IMR-90 (cell line): ENCODE measurements at regions not wholly inside any gene's neighbourhood (a gene's known extent, or its start where the extent isn't known, plus 50 kb on each side); places are given as distances from the start of the nearest gene placed in this dataset.

Source experiments
- ATAC-seq: fragments of 200-7000 bp; cut with Tn5 transposase; 2 replicates; pipeline ENCODE4 v1.9.1; 2020; ENCODE audit warnings: low read depth, mild to moderate bottlenecking, moderate library complexity
- BruUV-seq: library from RNA; stranded (reverse); fragments of 400-500 nt; replicated peaks from 2 replicates; lab custom pipeline; 2021; lab: Mats Ljungman, UMichigan
- CTCF ChIA-PET: fragments of 300-600 bp; formaldehyde crosslinking; extraction: SDS; loops from one replicate; lab custom pipeline; 2021; ENCODE audit warnings: antibody characterized with exemption; lab: Yijun Ruan, JAX
- POLR2A ChIA-PET: fragments of 300-600 bp; sonication (Branson Sonifier 250); formaldehyde crosslinking; loops from one replicate; lab custom pipeline; 2022; ENCODE audit warnings: antibody characterized with exemption; ENCODE audit not compliant: unreplicated experiment; lab: Charles Lee
- DNase-seq: peaks from one replicate; pipeline ENCODE4 v3.0.0; 2013
- H2AFZ ChIP-seq: replicated peaks from 2 replicates; pipeline ENCODE3; 2013; ENCODE audit warnings: low read length, mild to moderate bottlenecking; ENCODE audit not compliant: poor library complexity
- H2AK5ac ChIP-seq: 2 replicates; pipeline ENCODE4 v1.6.1; 2013; ENCODE audit warnings: low read depth, low read length, inconsistent platforms
- H2AK9ac ChIP-seq: replicated peaks from 2 replicates; pipeline ENCODE3; 2013; ENCODE audit warnings: mild to moderate bottlenecking, low read depth, low read length, moderate library complexity; ENCODE audit not compliant: poor library complexity
- H2BK120ac ChIP-seq: 2 replicates; pipeline ENCODE4 v1.6.1; 2013; ENCODE audit warnings: low read depth, low read length, inconsistent platforms
- H2BK15ac ChIP-seq: 3 replicates; pipeline ENCODE4 v1.6.1; 2013; ENCODE audit warnings: low read depth, low read length, inconsistent platforms
- H2BK20ac ChIP-seq: 2 replicates; pipeline ENCODE4 v1.6.1; 2013; ENCODE audit warnings: low read depth, mild to moderate bottlenecking, inconsistent platforms, low read length, moderate library complexity
- H2BK5ac ChIP-seq: 2 replicates; pipeline ENCODE4 v1.6.1; 2013; ENCODE audit warnings: mild to moderate bottlenecking, low read depth, low read length, inconsistent platforms; ENCODE audit not compliant: poor library complexity, severe bottlenecking
- H3K14ac ChIP-seq: replicated peaks from 2 replicates; pipeline ENCODE4 v1.6.1; 2013; ENCODE audit warnings: low read depth, low read length, inconsistent platforms
- H3K18ac ChIP-seq: 2 replicates; pipeline ENCODE4 v1.6.1; 2013; ENCODE audit warnings: low read depth, low read length, control low read depth
- H3K23ac ChIP-seq: 2 replicates; pipeline ENCODE4 v1.6.1; 2013; ENCODE audit warnings: low read depth, low read length, inconsistent platforms
- H3K27ac ChIP-seq: 2 replicates; pipeline ENCODE4 v1.5.1; 2013; ENCODE audit warnings: mild to moderate bottlenecking, control low read depth, low read length; ENCODE audit not compliant: insufficient read depth
- H3K27me3 ChIP-seq: 2 replicates; pipeline ENCODE4 v1.6.1; 2013; ENCODE audit warnings: low read length; ENCODE audit not compliant: control insufficient read depth, insufficient read depth
- H3K36me3 ChIP-seq: 2 replicates; pipeline ENCODE4 v1.6.1; 2013; ENCODE audit warnings: low read length, mixed read lengths; ENCODE audit not compliant: control insufficient read depth, insufficient read depth
- H3K4ac ChIP-seq: 2 replicates; pipeline ENCODE4 v1.6.1; 2013; ENCODE audit warnings: low read depth, low read length, inconsistent platforms
- H3K4me1 ChIP-seq: 2 replicates; pipeline ENCODE4 v1.6.1; 2013; ENCODE audit warnings: low read length, mixed read lengths; ENCODE audit not compliant: control insufficient read depth, insufficient read depth
- H3K4me2 ChIP-seq: 2 replicates; pipeline ENCODE4 v1.6.1; 2013; ENCODE audit warnings: low read depth, mild to moderate bottlenecking, control low read depth, low read length, moderate library complexity
- H3K4me3 ChIP-seq: 2 replicates; pipeline ENCODE4 v1.5.1; 2013; ENCODE audit warnings: low read depth, mild to moderate bottlenecking, control low read depth, low read length, moderate library complexity; ENCODE audit not compliant: insufficient read depth
- H3K56ac ChIP-seq: 2 replicates; pipeline ENCODE4 v1.6.1; 2013; ENCODE audit warnings: low read length, inconsistent platforms; ENCODE audit not compliant: insufficient read depth; ENCODE audit errors: extremely low read depth
- H3K79me1 ChIP-seq, 2 experiments: 2 replicates each; pipeline ENCODE4 v1.6.1; 2013; ENCODE audit warnings: low read length in 2 of 2, inconsistent platforms in 1 of 2, low read depth in 1 of 2
- H3K9ac ChIP-seq: 2 replicates; pipeline ENCODE4 v1.6.1; 2013; ENCODE audit warnings: low read depth, low read length, control low read depth
- H3K9me1 ChIP-seq: 2 replicates; pipeline ENCODE4 v1.6.1; 2013; ENCODE audit warnings: low read length, inconsistent platforms; ENCODE audit not compliant: insufficient read depth
- H3K9me3 ChIP-seq: 2 replicates; pipeline ENCODE4 v1.6.1; 2013; ENCODE audit warnings: low read length; ENCODE audit not compliant: control insufficient read depth, insufficient read depth
- H4K20me1 ChIP-seq: 2 replicates; pipeline ENCODE4 v1.6.1; 2013; ENCODE audit warnings: low read length, inconsistent platforms; ENCODE audit not compliant: insufficient read depth
- H4K5ac ChIP-seq: 2 replicates; pipeline ENCODE4 v1.6.1; 2013; ENCODE audit warnings: mild to moderate bottlenecking, low read depth, low read length, control low read depth
- H4K8ac ChIP-seq, 2 experiments: 2 replicates each; pipeline ENCODE4 v1.6.1; 2013; ENCODE audit warnings: low read depth in 2 of 2, low read length in 2 of 2, control low read depth in 1 of 2, inconsistent platforms in 1 of 2
- H4K91ac ChIP-seq: 2 replicates; pipeline ENCODE4 v1.6.1; 2013; ENCODE audit warnings: low read depth, low read length, inconsistent platforms; ENCODE audit not compliant: insufficient read depth
- BHLHE40 ChIP-seq: fragments of 150-350 bp; IDR thresholded peaks from 2 replicates; pipeline ENCODE4 v1.6.1; 2016; ENCODE audit warnings: mild to moderate bottlenecking, low read depth, low read length
- CEBPB ChIP-seq: IDR thresholded peaks from 2 replicates; pipeline ENCODE4 v1.6.1; 2012; ENCODE audit warnings: low read depth, low read length, improper control_type of control experiment
- CHD1 ChIP-seq: IDR thresholded peaks from 2 replicates; pipeline ENCODE4 v1.6.1; 2012; ENCODE audit warnings: low read depth, low read length, improper control_type of control experiment
- CTCF ChIP-seq: conservative IDR thresholded peaks from 2 replicates; pipeline ENCODE4 v1.5.1; 2012; ENCODE audit warnings: mild to moderate bottlenecking, low read depth, low read length, improper control_type of control experiment
- ELK1 ChIP-seq: fragments of 150-350 bp; IDR thresholded peaks from 2 replicates; pipeline ENCODE4 v1.6.1; 2016; ENCODE audit warnings: low read depth, mild to moderate bottlenecking, low read length, moderate library complexity, borderline replicate concordance
- FOS ChIP-seq: fragments of 150-350 bp; IDR thresholded peaks from 2 replicates; pipeline ENCODE4 v1.6.1; 2016; ENCODE audit warnings: low read depth, low read length
- MAFK ChIP-seq: IDR thresholded peaks from 2 replicates; pipeline ENCODE4 v1.6.1; 2012; ENCODE audit warnings: low read depth, low read length, improper control_type of control experiment
- MAZ ChIP-seq: IDR thresholded peaks from 2 replicates; pipeline ENCODE4 v1.6.1; 2012; ENCODE audit warnings: low read depth, mild to moderate bottlenecking, low read length, improper control_type of control experiment, moderate library complexity, borderline replicate concordance
- NFE2L2 ChIP-seq: fragments of 150-350 bp; IDR thresholded peaks from 2 replicates; pipeline ENCODE4 v1.6.1; 2016; ENCODE audit warnings: low read depth, mild to moderate bottlenecking, low read length
- POLR2A ChIP-seq: IDR thresholded peaks from 2 replicates; pipeline ENCODE4 v1.6.1; 2012; ENCODE audit warnings: mild to moderate bottlenecking, low read depth, low read length
- RAD21 ChIP-seq: IDR thresholded peaks from 2 replicates; pipeline ENCODE4 v1.6.1; 2012; ENCODE audit warnings: low read length, improper control_type of control experiment
- RCOR1 ChIP-seq: IDR thresholded peaks from 2 replicates; pipeline ENCODE4 v1.6.1; 2012; ENCODE audit warnings: mild to moderate bottlenecking, low read length, improper control_type of control experiment; ENCODE audit not compliant: insufficient replicate concordance
- RFX5 ChIP-seq: IDR thresholded peaks from 2 replicates; pipeline ENCODE4 v1.8.0; 2012; ENCODE audit warnings: low read depth, mild to moderate bottlenecking, low read length, moderate library complexity
- SMC3 ChIP-seq: fragments of 150-350 bp; IDR thresholded peaks from 2 replicates; pipeline ENCODE4 v1.6.1; 2016; ENCODE audit warnings: low read depth, mild to moderate bottlenecking, antibody characterized with exemption, low read length, moderate library complexity
- USF2 ChIP-seq: fragments of 150-350 bp; IDR thresholded peaks from 2 replicates; pipeline ENCODE4 v1.6.1; 2017; ENCODE audit warnings: mild to moderate bottlenecking, antibody characterized with exemption, low read length, low read depth
- WGBS, 2 experiments: methylation state at CpG; one replicate each; pipeline versions ENCODE4 v1.1.5 to v1.1.7; 2013; ENCODE audit warnings: missing lambda C conversion rate in 2 of 2; ENCODE audit not compliant: insufficient read length in 1 of 2; ENCODE audit errors: extremely low coverage in 2 of 2; 5-methylcytosine and 5-hydroxymethylcytosine counted together
- dilution Hi-C: fragments of 300-500 bp; cut with HindIII; formaldehyde crosslinking; loops from one replicate; pipeline ENCODE4 v1.14.3; 2018; ENCODE audit warnings: low sequenced_read_pairs; ENCODE audit not compliant: unreplicated experiment
- in situ Hi-C: fragments of 300-500 bp; cut with MboI; formaldehyde crosslinking; loops from 3 replicates; pipeline ENCODE4 v1.14.3; 2019; ENCODE audit warnings: low sequenced_read_pairs, inconsistent platforms, mixed read lengths
- intact Hi-C: fragments of 100-400 bp; cut with micrococcal nuclease; formaldehyde crosslinking; loops from 2 replicates; pipeline ENCODE4 v1.10.0; 2022

GRCh38 chr12:107543841-107544240 lies 141.8 kb upstream of the PWP1 start:
- Histone ChIP-seq H3K4me1 (no peaks in the 10 kb centered on the region), H3K23ac (no peak overlapping the region), H4K20me1 (no peaks in the 10 kb centered on the region), H3K9me1 (no peaks in the 10 kb centered on the region), H4K91ac (no peak overlapping the region), H3K9ac (no peak overlapping the region), H4K5ac (no peak overlapping the region), H3K4ac (no peak overlapping the region), H3K27ac (no peak overlapping the region), H2AK9ac (no peak overlapping the region), H2AK5ac (no peak overlapping the region), H3K56ac (no peak overlapping the region), H3K14ac (no peak overlapping the region), H2BK20ac (no peak overlapping the region), H3K27me3 (no peaks in the 10 kb centered on the region), H3K9me3 (no peaks in the 10 kb centered on the region), H3K18ac (no peak overlapping the region), H2AFZ (no peak overlapping the region), H3K4me2 (no peak overlapping the region), H3K4me3 (no peak overlapping the region), H2BK120ac (no peak overlapping the region), H3K36me3 (no peaks in the 10 kb centered on the region), H3K79me1 (no peaks in the 10 kb centered on the region), H2BK15ac (no peak overlapping the region), H2BK5ac (no peak overlapping the region), H4K8ac (no peak overlapping the region)
- 58% methylated on average over 2 of the region's 4 CpGs; no CpG with 5 or more reads in 1 of the 2 experiments for WGBS, 2 experiments
- DNase-seq (no peak), ATAC-seq (no peak)
- TF ChIP-seq FOS: no peak
- no peak for TF ChIP-seq USF2
- no peak for TF ChIP-seq RAD21
- no peak for TF ChIP-seq ELK1
- TF ChIP-seq CTCF: no peak
- no peak for TF ChIP-seq RFX5
- no peak for TF ChIP-seq BHLHE40
- no peak for TF ChIP-seq CHD1
- TF ChIP-seq SMC3: no peak
- no peak for TF ChIP-seq RCOR1
- TF ChIP-seq POLR2A: no peak
- no peak for TF ChIP-seq MAZ
- no peak for TF ChIP-seq CEBPB
- no peak for TF ChIP-seq NFE2L2
- TF ChIP-seq MAFK: no peak
- BruUV-seq: no TSS peak
- in situ Hi-C loops (no loop called here), dilution Hi-C loops (no loop called here), intact Hi-C loops (no loop called here)
- ChIA-PET POLR2A (no interaction called here), CTCF (no interaction called here)
